EH (cell line): ENCODE measurements at regions not wholly inside any gene's neighbourhood (a gene's known extent, or its start where the extent isn't known, plus 50 kb on each side); places are given as distances from the start of the nearest gene placed in this dataset.
"Not testable (repeated sequence)": the region's sequence is repeated elsewhere in the genome, so short reads cannot be mapped to it uniquely, and the experiment has no call there.

Experiments
- DNase-seq: peaks from one replicate; pipeline ENCODE4 v3.0.0-alpha.2; 2015; ENCODE audit warnings: low read depth

DNA sequence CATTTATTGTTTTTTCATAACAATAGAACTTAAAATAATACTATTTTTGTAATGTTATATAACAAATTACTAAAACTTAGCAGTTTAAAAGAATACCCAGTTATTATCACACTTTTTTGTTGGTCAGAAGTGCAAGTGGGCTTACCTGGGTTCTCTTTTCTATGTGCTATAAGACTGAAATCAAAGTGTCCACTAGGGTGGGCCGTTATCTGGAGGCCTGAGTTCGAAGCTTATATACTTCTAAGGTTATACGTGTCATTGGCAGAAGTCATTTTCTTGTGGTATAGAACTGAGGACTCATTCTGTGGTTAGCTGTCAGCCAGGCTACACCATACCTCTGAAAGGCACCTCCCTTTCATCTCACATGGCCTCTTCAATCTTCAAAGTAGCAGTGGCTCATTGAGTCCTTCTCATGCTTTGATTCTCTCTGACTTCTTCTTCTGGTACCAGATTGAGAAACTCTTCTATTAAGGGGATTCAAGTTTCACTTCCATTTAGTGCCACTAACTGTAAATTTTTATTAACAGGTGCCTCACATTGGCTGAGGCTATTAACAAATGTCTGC, 414.3 kb downstream of the AMY1C start:
- DNase-seq = no peak

DNA sequence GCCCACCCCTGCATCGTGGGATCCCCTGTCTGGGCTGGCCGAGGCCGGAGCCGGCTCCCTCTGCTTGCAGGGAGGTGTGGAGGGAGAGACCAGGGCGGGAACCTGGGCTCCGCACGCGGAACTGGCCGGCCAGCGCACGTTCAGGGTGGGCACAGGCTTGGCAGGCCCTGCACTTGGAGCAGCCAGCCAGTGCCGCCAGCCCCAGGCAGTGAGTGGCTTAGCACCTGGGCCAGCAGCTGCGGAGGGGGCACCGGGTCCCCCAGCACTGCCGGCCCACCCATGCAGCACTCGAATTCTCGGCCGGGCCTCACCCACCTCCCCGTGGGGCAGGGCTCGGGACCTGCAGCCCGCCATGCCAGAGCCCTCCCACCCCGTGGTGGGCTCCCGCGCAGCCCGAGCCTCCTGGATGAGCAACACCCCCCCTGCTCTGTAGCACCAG, 422.6 kb downstream of the AMY1C start:
- no peak for DNase-seq

DNA sequence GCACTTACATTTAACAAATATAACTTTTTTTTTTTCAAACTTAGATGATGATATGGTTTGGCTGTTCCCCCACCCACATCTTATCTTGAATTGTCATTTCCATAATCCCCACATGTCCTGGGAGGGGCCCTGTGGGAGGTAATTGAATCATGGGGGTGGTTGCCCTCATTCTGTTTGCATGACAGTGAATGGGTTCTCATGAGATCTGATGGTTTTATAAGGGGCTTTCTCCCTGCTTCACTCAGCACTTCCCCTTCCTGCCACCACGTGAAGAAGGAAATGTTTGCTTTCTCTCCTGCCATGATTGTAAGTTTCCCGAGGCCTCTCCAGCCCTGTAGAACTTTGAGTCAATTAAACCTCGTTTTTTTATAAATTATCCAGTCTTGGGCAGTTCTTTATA, 432.6 kb downstream of the AMY1C start:
- DNase-seq = no peak

DNA sequence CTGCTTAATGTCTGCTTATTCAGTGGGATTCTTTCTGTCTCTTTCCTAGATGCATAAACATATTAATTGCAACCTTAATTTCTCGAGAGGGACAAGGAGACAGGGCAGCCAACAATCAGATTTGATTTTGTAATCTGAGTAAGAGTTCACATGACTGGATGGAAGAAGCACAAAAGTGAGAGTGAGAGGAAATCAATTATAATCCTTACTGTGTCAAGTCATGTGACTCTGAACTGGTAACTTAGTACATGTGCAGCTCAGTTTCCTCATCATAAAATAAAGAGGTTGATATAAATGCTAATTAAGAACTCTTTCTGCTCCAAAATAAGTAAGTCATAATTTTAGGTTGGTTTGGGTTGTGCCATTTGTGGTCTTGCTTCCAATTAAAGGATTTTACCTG, 439.5 kb downstream of the AMY1C start:
- no peak for DNase-seq

DNA sequence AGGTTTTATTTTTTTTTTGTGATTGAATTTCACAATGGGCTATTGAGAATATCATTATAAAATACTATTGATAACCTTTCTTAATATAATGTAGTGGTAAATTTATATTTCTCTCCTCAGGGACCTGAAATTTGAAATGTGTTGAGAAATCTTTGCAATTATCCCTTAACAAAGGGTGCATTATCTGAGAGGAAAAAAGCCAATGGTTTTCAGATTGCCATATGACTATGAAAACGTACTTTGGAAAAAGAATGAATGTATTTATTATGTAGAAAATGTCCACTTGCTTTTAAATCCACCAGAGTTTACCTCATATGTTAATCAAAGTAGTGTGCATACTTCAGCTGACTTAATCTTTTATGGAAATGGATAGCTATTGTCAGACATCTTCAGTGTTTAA, 441.1 kb downstream of the AMY1C start:
- DNase-seq = no peak

DNA sequence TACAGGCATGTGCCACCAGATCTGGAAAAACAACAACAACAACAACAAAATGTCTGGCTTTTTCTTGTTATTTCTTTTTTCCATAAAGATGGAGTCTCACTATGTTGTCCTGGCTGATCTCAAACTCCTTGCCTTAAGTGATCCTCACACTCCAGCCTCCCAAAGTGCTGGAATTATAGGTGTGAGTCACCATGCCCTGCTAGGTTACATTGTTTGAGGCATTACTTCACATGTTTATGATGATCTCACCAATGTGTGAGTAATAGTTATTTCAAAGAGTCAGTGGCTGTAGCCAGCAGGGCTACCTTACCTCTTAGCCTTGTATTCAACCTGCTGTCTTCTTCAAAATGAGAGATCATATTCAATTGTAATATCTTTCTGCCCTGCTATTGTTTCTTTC, 445.7 kb downstream of the AMY1C start:
- no peak for DNase-seq

DNA sequence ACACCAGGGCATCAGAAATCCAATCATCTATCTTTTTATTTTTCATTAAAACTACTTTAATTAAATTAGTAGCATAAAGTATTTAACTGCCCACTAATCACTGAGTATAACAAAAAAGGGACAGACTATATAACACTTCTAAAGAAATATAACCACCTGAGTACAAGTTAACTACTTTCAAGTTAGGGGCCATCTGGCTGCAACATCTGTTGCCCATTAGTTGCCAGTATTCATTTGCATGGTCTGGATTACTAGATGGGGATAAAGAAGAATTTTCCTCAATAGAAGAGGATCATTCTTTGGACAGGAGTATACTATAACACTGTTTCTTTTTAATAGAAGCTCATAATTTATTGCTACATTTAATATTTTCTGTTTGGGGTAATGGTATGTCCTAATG, 446.4 kb downstream of the AMY1C start:
- DNase-seq = no peak

DNA sequence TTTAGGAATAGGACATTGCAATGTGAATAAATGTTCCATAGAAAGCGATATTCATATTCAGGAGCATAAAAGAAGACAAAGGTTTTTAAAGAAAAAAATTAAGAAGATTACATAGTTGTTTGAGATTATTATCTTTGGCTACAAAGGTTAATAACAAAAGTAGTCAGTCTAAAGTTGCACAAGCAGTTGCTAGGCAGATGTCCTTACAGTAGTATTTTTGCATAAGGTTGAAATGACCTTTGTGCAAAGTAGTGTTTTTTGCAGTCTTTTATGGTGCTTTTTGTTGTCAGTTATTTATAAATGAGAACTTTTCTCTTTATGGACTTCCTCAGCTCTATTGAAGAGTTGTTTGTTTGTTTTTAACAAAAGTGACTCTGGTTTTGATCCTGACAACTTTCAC, 447.8 kb downstream of the AMY1C start:
- no peak for DNase-seq

DNA sequence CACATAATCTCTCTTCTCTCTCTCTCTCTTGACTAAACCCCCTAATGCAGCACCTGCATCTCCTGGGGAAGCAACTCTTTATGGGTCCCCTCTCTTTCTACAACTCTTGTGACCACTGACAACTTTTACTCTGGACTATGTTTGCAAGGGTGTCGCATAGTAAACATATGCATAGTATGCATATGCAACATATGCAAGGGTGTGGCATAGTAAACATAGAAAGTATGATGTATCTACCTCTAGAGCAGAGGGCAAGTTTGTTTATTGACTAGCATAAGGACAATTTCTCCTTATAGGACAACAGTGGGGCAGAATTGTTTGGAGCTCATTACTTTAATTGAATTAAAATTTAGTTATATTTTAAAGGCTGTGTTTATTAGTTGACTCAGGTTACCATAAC, 462.5 kb downstream of the AMY1C start:
- DNase-seq = no peak

DNA sequence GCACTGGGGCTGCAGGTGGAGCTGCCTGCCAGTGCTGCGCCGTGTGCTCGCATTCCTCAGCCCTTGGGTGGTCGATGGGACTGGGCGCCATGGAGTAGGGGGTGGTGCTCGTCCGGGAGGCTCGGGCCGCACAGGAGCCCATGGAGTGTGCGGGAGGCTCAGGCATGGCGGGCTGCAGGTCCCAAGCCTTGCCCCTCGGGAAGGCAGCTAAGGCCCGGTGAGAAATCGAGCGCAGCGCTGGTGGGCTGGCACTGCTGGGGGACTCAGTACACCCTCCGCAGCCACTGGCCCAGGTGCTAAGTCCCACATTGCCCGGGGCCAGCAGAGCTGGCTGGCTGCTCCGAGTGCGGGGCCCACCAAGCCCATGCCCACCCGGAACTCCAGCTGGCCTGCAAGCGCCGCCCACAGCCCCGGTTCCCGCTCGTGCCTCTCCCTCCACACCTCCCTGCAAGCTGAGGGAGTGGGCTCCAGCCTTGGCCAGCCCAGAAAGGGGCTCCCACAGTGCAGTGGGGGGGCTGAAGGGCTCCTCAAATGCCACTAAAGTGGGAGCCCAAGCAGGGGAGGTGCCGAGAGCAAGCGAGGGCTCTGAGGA, 467.8 kb downstream of the AMY1C start:
- DNase-seq = not testable (repeated sequence)

DNA sequence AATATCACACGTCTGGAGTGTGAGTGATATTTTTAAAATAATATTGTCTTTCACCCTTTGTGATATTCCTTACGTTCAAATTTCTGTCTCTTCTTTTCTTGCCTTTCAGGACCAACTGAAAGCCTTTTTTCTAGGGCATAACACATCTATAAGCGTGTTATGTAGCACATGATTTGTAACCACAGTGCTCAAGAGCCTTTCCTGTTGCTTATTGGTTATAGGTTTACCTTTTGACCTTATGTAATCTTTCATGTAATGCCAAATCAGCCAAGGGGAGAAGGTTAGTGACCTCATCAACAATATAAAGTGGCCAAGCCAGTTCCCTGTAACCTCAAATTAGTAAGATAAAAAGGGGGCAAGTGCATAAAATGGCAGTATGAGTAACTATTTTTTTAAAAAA, 480.2 kb downstream of the AMY1C start:
- DNase-seq = no peak

DNA sequence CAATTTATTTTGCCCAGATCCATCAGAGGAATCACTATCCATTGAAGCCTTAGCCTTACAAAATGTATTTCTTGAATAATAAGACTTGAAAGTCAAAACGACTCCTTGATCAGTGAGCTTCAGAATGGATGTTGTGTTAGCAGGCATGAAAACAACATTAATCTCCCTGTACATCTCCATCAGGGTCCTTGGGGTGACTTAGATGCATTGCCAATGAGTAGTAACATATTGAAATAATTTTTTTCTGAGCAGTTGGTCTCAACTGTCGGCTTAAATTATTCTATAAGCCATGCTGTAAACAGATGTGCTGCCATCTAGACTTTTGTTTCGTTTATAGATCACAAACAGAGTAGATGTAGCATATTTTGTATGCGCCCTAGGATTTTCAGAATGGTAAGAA, 482.0 kb downstream of the AMY1C start:
- DNase-seq = no peak

DNA sequence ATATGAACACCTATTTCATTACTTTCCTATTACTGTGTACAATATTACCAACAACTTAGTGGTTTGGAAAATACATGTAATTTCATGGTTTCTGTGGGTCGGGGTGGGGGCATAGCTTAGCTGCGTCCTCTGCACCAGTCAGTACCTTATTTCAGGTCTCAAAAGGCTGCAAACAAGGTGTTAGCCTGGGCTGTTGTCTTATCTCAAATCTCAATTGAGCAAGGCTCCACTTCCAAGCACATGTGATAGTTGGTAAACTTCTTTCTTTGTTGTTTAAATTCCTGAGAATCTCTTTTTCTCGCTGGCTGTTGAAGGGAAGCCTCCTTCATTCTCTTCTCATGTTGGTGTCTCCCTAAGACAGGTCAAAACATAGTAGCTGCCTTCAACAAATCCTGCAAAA, 485.4 kb downstream of the AMY1C start:
- no peak for DNase-seq

DNA sequence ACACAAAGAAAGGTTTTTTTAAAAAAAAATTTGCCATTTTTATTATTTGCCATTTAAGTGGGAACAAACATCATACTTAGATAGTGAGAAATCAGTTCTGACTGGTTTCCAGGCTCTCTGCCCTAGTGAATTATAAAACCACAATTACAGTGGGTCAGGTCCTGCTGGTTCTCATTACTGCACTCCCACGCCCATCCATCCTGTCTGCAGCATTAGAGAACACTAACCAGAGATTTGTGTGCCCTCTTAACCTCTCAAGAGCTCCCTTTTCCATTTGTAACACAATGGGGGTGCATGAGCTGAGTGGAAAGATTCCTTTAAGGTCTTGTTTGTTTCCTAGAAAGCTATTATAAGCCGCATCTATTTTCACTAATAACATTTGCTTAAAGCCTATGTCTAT, 489.3 kb downstream of the AMY1C start:
- no peak for DNase-seq

DNA sequence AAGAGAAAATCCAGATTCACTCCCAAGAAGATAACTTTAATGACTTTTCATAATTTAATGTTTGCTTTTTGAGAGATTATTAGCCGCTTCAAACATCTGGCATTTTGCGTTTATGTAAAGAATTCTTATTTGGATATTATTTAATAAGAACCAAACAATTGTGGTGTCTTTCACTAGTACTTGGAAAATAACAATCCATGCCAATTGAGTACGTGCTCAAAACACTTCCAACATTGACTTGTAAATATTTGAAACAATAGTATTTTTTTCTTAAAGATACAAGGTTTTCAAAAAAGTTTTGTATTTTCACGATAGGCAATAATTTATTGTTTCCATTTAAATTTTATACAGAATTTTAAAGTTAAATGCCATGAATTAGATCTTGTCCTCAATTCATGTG, 498.7 kb downstream of the AMY1C start:
- no peak for DNase-seq

DNA sequence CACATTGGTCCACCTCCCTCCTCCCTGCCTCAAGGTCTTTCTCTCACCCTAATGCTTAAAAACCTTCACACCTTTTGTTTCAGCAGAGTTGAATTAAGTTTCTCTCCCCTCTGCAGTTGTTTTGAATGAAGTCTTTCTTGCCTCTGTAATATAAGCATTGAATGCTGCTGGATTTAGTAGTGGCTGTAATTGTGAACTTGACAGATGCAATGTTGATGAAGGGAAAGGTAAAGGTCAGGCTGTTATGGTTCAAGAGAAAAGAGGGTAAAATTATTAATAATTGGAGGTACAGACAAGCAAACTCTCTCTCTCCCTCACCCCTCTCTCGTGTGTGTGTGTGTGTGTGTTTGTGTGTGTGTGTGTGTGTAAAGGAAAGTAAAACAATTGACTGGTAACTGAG, 509.8 kb downstream of the AMY1C start:
- DNase-seq = no peak

DNA sequence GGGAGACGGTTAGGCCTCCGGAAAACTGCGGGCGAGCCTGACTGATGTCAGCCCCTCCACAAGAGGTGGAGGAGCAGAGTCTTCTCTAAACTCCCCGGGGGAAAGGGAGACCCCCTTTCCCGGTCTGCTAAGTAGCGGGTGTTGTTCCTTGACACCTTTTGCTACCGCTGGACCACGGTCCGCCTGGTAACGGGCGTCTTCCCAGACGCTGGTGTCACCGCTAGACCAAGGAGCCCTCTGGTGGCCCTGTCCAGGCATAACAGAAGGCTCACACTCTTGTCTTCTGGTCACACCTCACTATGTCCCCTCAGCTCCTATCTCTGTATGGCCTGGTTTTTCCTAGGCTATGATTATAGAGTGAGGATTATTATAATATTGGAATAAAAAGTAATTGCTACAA, 513.4 kb downstream of the AMY1C start:
- not testable (repeated sequence) for DNase-seq

DNA sequence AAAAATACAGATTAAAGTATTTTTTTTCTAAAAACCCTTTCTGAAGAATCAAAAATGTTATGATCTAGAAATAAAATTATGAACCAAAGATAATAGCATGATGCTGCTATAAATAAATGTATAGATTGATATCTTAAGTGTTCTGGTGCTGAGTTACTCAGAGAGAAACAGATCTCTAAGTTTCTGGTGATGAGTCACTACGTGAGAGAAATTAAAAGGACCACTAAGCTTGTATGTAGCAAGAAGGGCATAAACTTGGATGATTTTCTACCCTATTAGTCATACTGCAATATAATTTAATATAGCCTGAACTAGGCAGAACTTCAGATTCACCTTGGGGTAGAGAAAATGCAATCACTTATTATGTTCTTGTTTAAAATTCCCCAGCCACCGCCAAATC, 514.8 kb downstream of the AMY1C start:
- no peak for DNase-seq

DNA sequence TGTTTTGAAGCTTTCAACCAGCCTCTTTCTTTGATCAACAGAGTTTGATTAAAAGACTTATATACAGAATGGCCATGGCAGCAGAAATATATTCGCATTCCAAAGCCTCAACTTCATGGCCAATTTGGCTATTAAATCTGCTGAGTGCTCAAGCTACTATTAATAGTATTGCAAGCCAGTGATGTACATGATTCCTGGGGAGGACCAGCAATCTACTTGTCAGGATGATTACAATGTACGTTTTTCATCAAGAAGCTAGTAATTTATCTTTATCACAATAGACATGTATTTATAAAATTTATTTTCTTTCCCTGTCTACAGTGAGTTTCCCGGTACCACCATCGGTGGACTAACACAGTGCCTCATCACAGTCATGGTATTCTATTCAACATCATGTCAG, 515.5 kb downstream of the AMY1C start:
- no peak for DNase-seq

DNA sequence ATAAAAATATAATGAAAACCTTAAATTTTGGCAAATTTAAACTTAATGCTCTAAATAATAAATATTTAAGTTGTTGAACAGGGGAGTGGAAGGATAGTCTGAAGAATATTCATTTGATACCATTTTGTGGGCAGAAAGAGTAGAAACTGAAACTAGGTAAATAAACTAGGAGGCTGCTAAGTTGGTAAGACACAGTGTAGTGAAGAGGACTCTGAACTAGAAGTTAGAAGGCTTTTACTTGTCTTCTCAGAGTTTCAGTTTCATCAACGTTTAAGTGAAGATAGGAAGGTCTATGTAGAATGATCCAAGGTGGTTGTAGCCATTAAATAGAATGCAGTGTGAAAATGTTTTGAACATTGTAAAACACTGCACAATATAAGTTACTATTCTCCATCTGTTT, 516.9 kb downstream of the AMY1C start:
- DNase-seq = no peak

DNA sequence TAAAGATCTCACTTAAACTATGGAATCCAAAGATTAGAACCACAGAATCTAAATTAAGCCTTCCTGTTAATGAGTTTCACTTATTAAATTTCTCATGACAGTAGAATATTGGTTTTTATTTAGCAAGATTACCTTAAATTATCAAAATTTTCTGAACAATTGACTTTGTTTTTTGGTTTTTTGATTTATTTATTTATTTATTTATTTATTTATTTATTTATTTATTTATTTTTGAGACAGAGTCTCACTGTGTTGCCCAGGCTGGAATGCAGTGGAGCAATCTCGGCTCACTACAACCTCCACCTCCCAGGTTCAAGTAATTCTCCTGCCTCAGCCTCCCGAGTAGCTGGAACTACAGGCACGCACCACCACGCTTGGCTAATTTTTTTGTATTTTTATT, 538.6 kb downstream of the AMY1C start:
- not testable (repeated sequence) for DNase-seq

DNA sequence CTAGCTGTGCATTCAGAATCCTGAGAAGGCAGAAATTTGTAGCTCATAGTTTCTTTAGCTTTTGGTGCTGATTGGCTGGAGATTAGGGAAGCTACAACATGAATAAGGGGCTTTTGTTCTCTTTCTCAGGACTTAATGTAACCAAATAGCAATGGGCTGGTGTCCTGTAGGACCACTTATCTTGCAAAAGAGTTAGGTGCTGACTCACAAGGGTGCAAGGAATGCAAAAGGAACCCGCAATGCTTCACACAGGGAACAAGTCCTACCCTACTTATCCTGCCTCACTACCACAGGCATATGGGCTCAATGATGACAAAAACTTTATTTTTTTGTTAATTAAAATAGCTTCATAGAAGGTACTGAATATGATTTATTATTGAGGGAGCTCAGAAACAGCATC, 541.5 kb downstream of the AMY1C start:
- DNase-seq = no peak

DNA sequence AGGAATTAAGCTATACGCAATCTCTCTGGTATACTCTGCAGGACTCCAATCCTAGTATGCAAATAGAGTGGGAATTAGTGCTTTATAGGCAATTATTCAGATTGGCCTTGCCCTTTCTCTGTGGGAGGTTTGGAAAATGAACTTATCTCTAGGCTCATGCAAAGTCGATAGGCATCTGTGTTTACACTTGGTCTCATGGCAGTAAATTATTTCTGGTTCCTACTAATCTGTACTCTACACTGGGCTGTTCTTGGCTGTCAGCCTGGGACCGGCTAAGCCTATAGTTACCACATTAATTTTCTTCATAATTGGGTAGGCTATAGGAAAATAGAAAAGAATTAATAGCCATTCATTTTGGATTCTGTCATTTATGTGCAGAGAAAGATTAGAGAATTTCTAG, 544.6 kb downstream of the AMY1C start:
- DNase-seq = no peak

DNA sequence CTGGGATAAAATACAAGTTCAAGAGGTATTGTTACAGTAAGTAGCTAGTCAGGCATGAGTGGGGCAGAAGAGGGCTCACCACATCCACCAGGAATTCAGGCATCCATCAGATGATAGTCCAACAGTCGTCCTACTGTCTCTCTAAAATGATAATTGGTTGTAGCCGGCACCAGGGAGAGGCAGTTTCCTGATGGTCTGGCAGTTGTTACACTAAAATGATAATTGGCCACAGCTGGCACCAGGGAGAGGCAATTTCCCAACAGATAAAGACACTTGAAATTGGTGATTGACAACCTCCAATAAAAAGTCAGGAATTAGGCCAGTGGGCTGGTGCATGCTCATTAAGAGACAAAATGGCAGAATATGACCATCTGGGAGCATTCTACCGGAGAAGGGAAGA, 545.8 kb downstream of the AMY1C start:
- DNase-seq = no peak

DNA sequence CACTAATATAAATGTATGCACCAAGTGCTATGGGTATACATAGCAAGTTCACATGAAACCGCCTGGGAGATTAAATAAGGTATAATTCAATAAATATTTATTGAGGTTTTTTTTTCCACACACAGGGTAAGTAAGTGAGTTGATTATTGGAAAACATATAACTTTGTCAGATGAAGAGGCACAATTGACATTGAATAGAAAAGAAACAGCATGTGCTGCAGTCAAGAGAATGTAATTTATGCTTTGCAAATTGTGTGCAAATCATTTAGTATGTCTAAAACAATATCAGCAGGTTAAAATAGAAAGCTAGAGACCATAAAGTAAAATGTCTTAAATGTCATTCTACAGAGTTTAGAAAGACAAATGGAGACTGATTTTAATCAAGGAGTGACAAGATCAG, 560.0 kb downstream of the AMY1C start:
- no peak for DNase-seq
